CD14-positive monocyte (primary cell): ENCODE measurements at regions not wholly inside any gene's neighbourhood (a gene's known extent, or its start where the extent isn't known, plus 50 kb on each side); places are given as distances from the start of the nearest gene placed in this dataset.

Source experiments
- DNase-seq, 3 donors: peaks; one replicate each; pipeline ENCODE4 v3.0.0-alpha.2; 2011 to 2022
- H2AFZ ChIP-seq: 2 replicates; pipeline ENCODE4 v1.6.0; 2012; ENCODE audit warnings: mild to moderate bottlenecking, low read depth, low read length, inconsistent platforms; ENCODE audit not compliant: insufficient read depth, poor library complexity, severe bottlenecking
- H3K27ac ChIP-seq, 2 donors: 1 replicate in 1 of 2; 2 replicates in 1 of 2; pipeline ENCODE4 v1.5.1; 2012 to 2013; ENCODE audit warnings: low read length in 2 of 2, control low read depth in 1 of 2, inconsistent platforms in 1 of 2, low read depth in 1 of 2, mild to moderate bottlenecking in 1 of 2
- H3K27me3 ChIP-seq, 2 donors: one replicate each; pipeline versions ENCODE4 v1.6.0 to v1.6.1; 2011 to 2013; ENCODE audit warnings: low read length in 2 of 2; ENCODE audit not compliant: control insufficient read depth in 2 of 2, insufficient read depth in 2 of 2
- H3K36me3 ChIP-seq, 2 donors: replicated peaks in 1 of 2; 1 replicate in 1 of 2; 2 replicates in 1 of 2; pipeline versions ENCODE4 v1.5.1 to v1.6.1; 2012 to 2013; ENCODE audit warnings: low read length in 2 of 2, control low read depth in 1 of 2, inconsistent platforms in 1 of 2, mild to moderate bottlenecking in 1 of 2; ENCODE audit not compliant: insufficient read depth in 2 of 2, control insufficient read depth in 1 of 2
- H3K4me1 ChIP-seq, 2 donors: 1 replicate in 1 of 2; 2 replicates in 1 of 2; pipeline versions ENCODE4 v1.5.1 to v1.6.1; 2012 to 2013; ENCODE audit warnings: low read length in 2 of 2, control low read depth in 1 of 2, inconsistent platforms in 1 of 2, mild to moderate bottlenecking in 1 of 2, moderate library complexity in 1 of 2; ENCODE audit not compliant: insufficient read depth in 2 of 2, control insufficient read depth in 1 of 2
- H3K4me2 ChIP-seq: replicated peaks from 2 replicates; pipeline ENCODE3; 2012; ENCODE audit warnings: low read length, moderate library complexity, mild to moderate bottlenecking; ENCODE audit not compliant: poor library complexity, severe bottlenecking; ENCODE audit errors: extremely low read depth
- H3K4me3 ChIP-seq, 3 experiments: fragments of 200-600 bp in 1 of 3; sonication (generic) in 1 of 3; replicated peaks in 1 of 3; 1 replicate in 2 of 3; 2 replicates in 1 of 3; pipeline ENCODE4 v1.5.1; 2011 to 2013; ENCODE audit warnings: low read length in 3 of 3, mild to moderate bottlenecking in 3 of 3, control low read depth in 2 of 3, low read depth in 2 of 3, inconsistent platforms in 1 of 3, moderate library complexity in 1 of 3
- H3K79me2 ChIP-seq: 2 replicates; pipeline ENCODE4 v1.6.0; 2012; ENCODE audit warnings: mild to moderate bottlenecking, control low read depth, inconsistent platforms, low read length, moderate library complexity; ENCODE audit not compliant: insufficient read depth
- H3K9ac ChIP-seq: 2 replicates; pipeline ENCODE4 v1.6.0; 2017; ENCODE audit warnings: low read length, mild to moderate bottlenecking; ENCODE audit not compliant: insufficient read depth, poor library complexity, severe bottlenecking
- H3K9me3 ChIP-seq, 2 donors: replicated peaks in 1 of 2; 1 replicate in 1 of 2; 2 replicates in 1 of 2; pipeline versions ENCODE4 v1.5.1 to v1.6.1; 2012 to 2013; ENCODE audit warnings: low read length in 2 of 2, control low read depth in 1 of 2; ENCODE audit not compliant: control insufficient read depth in 1 of 2, insufficient read depth in 1 of 2
- H4K20me1 ChIP-seq: 2 replicates; pipeline ENCODE4 v1.6.0; 2012; ENCODE audit warnings: mild to moderate bottlenecking, low read length, control low read depth, moderate library complexity; ENCODE audit not compliant: insufficient read depth
- H3K27ac Mint-ChIP-seq, 7 donors: one replicate each; pipeline ENCODE4 v1.8.0; 2020; ENCODE audit warnings: mild to moderate bottlenecking in 7 of 7, mixed read lengths in 7 of 7, moderate library complexity in 6 of 7, inconsistent platforms in 2 of 7
- H3K27me3 Mint-ChIP-seq, 3 donors: one replicate each; pipeline ENCODE4 v1.8.0; 2021 to 2022; ENCODE audit warnings: low read depth in 3 of 3, mild to moderate bottlenecking in 3 of 3, mixed read lengths in 3 of 3, moderate library complexity in 3 of 3, inconsistent platforms in 1 of 3
- H3K36me3 Mint-ChIP-seq, 2 donors: one replicate each; pipeline ENCODE4 v1.8.0; 2020; ENCODE audit warnings: mixed read lengths in 2 of 2, inconsistent platforms in 1 of 2, mild to moderate bottlenecking in 1 of 2
- H3K4me1 Mint-ChIP-seq: one replicate; pipeline ENCODE4 v1.8.0; 2020; ENCODE audit warnings: mild to moderate bottlenecking, mixed read lengths
- H3K4me3 Mint-ChIP-seq, 2 donors: one replicate each; pipeline ENCODE4 v1.8.0; 2020; ENCODE audit warnings: mild to moderate bottlenecking in 2 of 2, mixed read lengths in 2 of 2, moderate library complexity in 1 of 2
- H3K9me3 Mint-ChIP-seq, 7 donors: one replicate each; pipeline ENCODE4 v1.8.0; 2020 to 2022; ENCODE audit warnings: mixed read lengths in 7 of 7, mild to moderate bottlenecking in 6 of 7, moderate library complexity in 6 of 7, inconsistent platforms in 2 of 7
- WGBS: methylation state at CpG from one replicate; pipeline ENCODE4 v1.1.5; 2013; ENCODE audit warnings: missing lambda C conversion rate; ENCODE audit not compliant: insufficient coverage; 5-methylcytosine and 5-hydroxymethylcytosine counted together
- intact Hi-C, 2 donors: fragments of 100-400 bp; cut with micrococcal nuclease; formaldehyde crosslinking; loops; one replicate each; pipeline versions ENCODE4 v1.15.0 to v1.15.1; 2023
- TF ChIP-seq, protein P1 (sequence below): fragments of 200-600 bp; IDR thresholded peaks from one replicate; pipeline ENCODE4 v1.8.0; 2022; ENCODE audit warnings: antibody characterized with exemption, mild to moderate bottlenecking

DNA sequence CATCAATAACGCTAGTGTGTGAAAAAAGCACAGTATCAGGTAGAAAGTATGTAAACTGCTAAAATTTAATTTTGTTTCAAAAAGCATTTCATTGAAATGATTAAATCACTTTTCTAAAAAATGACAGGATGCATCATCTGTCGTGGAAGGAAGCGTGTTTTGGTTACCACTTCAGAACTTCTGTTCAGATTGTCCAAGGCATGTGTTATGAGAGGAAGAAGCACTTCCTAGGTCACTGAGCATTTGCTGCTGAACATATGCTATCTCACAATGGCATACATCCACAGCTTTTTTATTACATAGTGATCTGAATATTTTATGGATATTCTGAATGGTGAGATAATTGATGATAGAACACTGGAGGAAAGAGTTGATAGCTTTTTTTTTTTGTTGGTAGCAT is 737.5 kb downstream of the SATB2 start:
- Mint-ChIP-seq H3K36me3 (no peaks in the 10 kb centered on the region), H3K27ac (no peak overlapping the region), H3K4me3 (no peak overlapping the region), H3K9me3 (peaks cover 0 to 2% (median 0%) of the 10 kb centered on the region in 7 donors), H3K4me1 (no peaks in the 10 kb centered on the region), H3K27me3 (peaks cover 1 to 4% (median 2%) of the 10 kb centered on the region in 3 donors)
- no peak overlapping the region for H3K9ac ChIP-seq
- H3K4me3 ChIP-seq = no peak overlapping the region
- no peak overlapping the region for H3K4me2 ChIP-seq
- TF ChIP-seq, protein P1, sequence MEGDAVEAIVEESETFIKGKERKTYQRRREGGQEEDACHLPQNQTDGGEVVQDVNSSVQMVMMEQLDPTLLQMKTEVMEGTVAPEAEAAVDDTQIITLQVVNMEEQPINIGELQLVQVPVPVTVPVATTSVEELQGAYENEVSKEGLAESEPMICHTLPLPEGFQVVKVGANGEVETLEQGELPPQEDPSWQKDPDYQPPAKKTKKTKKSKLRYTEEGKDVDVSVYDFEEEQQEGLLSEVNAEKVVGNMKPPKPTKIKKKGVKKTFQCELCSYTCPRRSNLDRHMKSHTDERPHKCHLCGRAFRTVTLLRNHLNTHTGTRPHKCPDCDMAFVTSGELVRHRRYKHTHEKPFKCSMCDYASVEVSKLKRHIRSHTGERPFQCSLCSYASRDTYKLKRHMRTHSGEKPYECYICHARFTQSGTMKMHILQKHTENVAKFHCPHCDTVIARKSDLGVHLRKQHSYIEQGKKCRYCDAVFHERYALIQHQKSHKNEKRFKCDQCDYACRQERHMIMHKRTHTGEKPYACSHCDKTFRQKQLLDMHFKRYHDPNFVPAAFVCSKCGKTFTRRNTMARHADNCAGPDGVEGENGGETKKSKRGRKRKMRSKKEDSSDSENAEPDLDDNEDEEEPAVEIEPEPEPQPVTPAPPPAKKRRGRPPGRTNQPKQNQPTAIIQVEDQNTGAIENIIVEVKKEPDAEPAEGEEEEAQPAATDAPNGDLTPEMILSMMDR = no peak
- DNase-seq = no peak
- no peak overlapping the region for H3K27ac ChIP-seq
- H3K4me1 ChIP-seq = no peaks in the 10 kb centered on the region
- H4K20me1 ChIP-seq = no peaks in the 10 kb centered on the region
- WGBS = 80% methylated on average over 1 of the region's 3 CpGs
- H3K79me2 ChIP-seq = no peaks in the 10 kb centered on the region
- H3K9me3 ChIP-seq = no peaks in the 10 kb centered on the region
- H3K36me3 ChIP-seq = no peaks in the 10 kb centered on the region
- H3K27me3 ChIP-seq = no peaks in the 10 kb centered on the region
- no peak overlapping the region for H2AFZ ChIP-seq
- intact Hi-C loops = no loop called here

DNA sequence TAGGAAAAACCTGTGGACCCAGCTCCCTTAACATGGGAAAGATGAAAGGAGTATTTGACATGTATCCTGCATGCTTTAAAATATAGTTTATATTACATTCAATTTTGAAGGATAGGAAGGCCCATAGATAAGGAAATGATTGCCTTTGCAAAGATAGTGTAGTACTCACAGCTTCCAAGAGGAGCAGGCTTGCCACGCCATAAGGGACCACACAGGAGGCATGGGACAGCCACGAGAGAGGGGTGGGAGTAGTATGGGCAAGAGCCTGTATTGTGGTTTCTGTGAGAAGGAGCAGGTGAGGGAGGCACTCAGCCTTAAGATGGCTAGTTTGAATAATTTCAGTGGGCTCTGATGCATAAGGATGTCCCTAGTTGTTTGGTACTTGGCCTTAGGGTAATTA is 740.3 kb downstream of the SATB2 start:
- no peak for DNase-seq
- H3K36me3 ChIP-seq = no peaks in the 10 kb centered on the region
- H4K20me1 ChIP-seq = no peaks in the 10 kb centered on the region
- no peaks in the 10 kb centered on the region for H3K79me2 ChIP-seq
- no peak overlapping the region for H3K9ac ChIP-seq
- H2AFZ ChIP-seq = no peak overlapping the region
- no peak overlapping the region for H3K27ac ChIP-seq
- Mint-ChIP-seq H3K4me1 (no peaks in the 10 kb centered on the region), H3K27me3 (peaks cover 0 to 4% (median 1%) of the 10 kb centered on the region in 3 donors), H3K9me3 (peaks cover 0 to 3% (median 0%) of the 10 kb centered on the region in 7 donors), H3K4me3 (no peak overlapping the region), H3K27ac (no peak overlapping the region), H3K36me3 (no peaks in the 10 kb centered on the region)
- no peaks in the 10 kb centered on the region for H3K9me3 ChIP-seq
- no peaks in the 10 kb centered on the region for H3K4me1 ChIP-seq
- TF ChIP-seq, protein P1 = no peak
- H3K4me2 ChIP-seq = no peak overlapping the region
- 77% methylated on average over 2 of the region's 2 CpGs for WGBS
- intact Hi-C loops = no loop called here
- no peaks in the 10 kb centered on the region for H3K27me3 ChIP-seq
- H3K4me3 ChIP-seq = no peak overlapping the region
